ENCODE measurements at regions not wholly inside any gene's neighbourhood (a gene's known extent, or its start where the extent isn't known, plus 50 kb on each side); places are given as distances from the start of the nearest gene placed in this dataset.

DNA sequence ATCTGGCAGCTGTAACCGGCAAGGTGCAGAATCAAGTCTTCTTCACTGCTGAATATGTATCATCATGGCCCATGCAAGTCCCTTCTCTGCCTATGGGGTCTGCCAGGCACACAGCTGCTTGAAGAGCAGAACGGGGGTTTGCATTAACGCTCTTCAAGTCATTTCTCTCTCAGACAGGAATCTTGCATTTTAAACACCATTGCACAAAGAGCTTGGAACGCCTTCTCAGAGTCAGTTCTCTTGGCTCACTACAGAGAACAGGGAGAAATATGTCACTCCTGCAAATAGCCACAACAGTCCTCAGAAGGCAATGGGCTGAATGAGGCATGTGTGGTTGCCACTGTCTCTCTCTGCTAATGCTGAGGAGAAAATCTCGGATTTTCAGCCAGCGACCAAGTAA is 2173.5 kb upstream of the PIK3C3 start:
- no peak for ATAC-seq
- Mint-ChIP-seq H3K9me3 (no peaks in the 10 kb centered on the region), H3K27me3 (no peaks in the 10 kb centered on the region), H3K4me1 (no peaks in the 10 kb centered on the region), H3K27ac (no peak overlapping the region), H3K4me3 (no peak overlapping the region)
- no peak for DNase-seq

DNA sequence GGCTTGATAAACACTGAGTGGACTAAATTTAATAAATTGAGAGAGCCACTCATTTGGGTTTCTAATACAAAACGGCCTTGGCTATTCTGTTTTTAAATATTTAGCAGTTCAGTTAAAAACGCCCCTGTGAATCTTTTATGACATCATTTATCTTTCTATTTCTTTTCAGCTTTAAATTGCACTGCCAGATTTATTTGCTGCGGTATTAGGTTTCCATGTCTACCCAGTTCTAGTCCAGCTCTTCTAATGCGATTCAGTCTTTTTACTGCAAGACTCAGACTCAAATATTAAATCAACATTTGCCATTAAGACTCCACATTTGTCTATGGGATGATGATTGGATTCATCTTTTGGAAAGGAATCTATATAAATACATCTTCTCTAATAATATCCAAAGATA is 2174.3 kb upstream of the PIK3C3 start:
- Mint-ChIP-seq H3K27ac (no peak overlapping the region), H3K9me3 (no peaks in the 10 kb centered on the region), H3K27me3 (no peaks in the 10 kb centered on the region), H3K4me1 (no peaks in the 10 kb centered on the region), H3K4me3 (no peak overlapping the region)
- DNase-seq = no peak
- ATAC-seq = no peak

DNA sequence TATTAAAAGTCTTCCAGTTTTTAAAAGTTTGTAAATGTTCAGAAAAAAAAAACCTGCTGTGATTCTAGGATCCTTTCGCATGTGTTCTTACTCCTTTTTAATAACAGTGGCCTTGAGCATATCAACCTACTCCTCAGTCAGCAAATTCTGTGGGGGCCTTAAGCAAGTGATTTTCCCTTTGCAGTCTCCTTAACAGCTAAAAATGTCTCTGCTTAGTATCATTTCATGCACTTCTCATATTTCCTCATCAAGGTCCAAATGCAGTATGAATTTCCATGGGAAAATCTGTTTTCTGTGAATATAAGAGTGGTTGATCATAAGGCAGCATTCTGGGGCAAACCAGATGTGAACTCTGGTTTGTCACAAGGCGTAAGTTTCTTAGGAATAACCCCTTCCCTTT is 2175.1 kb upstream of the PIK3C3 start:
- Mint-ChIP-seq H3K27me3 (no peaks in the 10 kb centered on the region), H3K9me3 (no peaks in the 10 kb centered on the region), H3K27ac (no peak overlapping the region), H3K4me1 (no peaks in the 10 kb centered on the region), H3K4me3 (no peak overlapping the region)
- DNase-seq (no peak), ATAC-seq (no peak)

DNA sequence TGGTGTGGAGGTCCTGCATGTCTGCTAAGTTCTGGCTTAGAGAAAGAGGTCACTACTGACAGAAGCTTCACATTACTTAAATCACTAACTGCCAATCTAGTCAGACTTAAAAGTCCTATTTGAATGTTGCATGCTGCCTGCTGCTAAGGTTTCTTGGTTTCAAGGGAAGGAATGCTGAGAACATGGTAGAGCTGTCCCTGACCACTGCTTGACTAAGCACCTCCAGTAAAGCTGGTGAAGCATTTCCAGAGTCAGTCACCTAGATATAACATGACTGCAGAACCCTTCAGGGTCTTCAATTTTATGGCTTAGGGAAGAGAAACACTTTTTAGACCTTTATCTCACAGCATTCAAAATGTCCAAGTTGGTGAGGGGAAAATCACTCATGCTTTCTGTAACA is 2178.3 kb upstream of the PIK3C3 start:
- H3K4me3 Mint-ChIP-seq = no peak overlapping the region
- ATAC-seq = no peak
- DNase-seq = no peak
- H3K4me1 Mint-ChIP-seq = no peaks in the 10 kb centered on the region
- no peaks in the 10 kb centered on the region for H3K27me3 Mint-ChIP-seq
- no peaks in the 10 kb centered on the region for H3K9me3 Mint-ChIP-seq
- no peak overlapping the region for H3K27ac Mint-ChIP-seq

DNA sequence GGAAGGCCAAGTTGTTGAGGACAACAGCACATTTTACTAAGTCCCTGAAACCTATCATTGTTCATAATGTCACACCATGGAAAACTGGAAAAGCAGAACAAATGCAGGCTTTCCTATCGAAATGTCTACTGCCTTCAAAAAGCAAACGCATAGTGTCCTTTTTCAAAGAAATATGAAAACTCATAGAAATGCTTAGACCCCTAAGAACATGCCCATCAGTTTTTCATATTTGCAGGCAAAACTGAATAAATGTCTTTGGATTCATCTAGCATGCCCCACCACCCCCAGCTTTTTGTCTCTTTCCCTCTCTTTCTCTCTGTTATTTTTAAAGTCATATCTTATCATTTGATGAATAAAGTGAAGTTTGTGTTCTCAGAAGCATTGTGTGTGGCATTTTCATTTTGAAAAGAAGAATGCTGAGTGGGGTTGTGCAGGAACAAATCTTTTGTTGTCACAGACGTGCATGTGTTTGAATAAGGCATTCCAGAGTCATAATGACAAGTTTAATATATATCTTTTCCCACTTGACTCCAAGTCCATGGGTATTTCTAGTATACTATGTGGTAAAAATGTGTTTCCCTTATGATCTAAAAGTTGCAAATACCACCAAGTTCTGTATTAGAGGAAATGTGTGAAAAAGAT is 2180.0 kb upstream of the PIK3C3 start:
- no peak for DNase-seq
- ATAC-seq = no peak
- no peaks in the 10 kb centered on the region for H3K4me1 Mint-ChIP-seq
- peaks cover 0 to 14% of the 10 kb centered on the region in 2 donors for H3K9me3 Mint-ChIP-seq
- H3K27ac Mint-ChIP-seq = no peak overlapping the region
- no peaks in the 10 kb centered on the region for H3K27me3 Mint-ChIP-seq
- no peak overlapping the region for H3K4me3 Mint-ChIP-seq

DNA sequence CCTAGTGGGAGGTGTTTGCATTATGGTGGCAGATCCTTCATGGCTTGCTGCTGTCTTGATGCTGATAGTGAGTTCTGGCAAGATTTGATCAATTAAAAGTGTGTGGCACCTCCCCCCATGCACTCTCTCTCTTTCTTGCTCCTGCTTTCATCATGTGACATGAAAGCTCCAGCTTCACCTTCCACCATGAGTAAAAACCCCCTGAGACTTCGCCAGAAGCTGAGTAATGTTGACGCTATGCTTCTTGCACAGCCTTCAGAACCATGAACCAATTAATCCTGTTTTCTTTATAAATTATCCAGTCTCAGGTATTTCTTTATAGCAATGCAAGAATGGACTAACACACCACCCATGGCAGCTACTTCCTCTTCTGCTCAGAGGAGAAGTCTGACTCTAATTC is 2181.4 kb upstream of the PIK3C3 start:
- no peak overlapping the region for H3K27ac Mint-ChIP-seq
- H3K4me3 Mint-ChIP-seq = no peak overlapping the region
- H3K27me3 Mint-ChIP-seq = no peaks in the 10 kb centered on the region
- DNase-seq (no peak), ATAC-seq (no peak)
- H3K4me1 Mint-ChIP-seq = no peaks in the 10 kb centered on the region
- H3K9me3 Mint-ChIP-seq = peaks cover 0 to 14% of the 10 kb centered on the region in 2 donors

DNA sequence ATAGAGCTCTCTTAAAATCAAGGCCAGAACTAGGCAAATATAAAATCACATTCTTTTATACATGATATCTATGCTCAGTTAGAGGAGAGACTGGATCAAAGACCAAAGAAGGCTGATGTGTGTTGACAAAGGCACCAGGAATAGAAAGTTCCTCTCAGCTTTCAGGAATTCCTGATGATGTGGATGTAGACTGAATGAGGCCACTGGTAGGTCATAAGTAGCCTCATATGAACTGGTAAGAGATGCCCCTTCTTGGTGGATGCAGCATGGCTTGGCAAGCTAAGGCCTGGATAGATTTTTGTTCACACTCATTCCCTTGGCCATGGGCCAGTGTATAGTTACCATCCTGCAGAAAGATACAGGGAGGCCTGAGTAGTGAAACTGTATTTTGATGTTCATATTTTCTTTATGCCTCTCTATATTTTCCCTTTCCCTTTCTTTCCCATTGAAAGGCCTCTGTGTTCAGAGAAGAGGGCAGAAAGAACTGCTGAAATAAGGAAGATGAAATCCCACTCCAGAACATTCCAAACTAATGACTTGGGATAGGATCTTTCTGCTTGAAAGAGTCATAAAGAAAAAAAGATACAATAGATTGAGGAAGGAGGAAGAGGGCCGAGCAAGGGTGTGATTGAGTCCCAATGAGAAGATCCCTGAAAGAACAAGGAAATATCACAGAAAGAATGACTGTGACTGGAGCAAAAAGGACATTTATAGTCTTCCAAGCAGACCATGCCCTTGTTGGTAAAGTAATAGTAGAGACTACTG is 2182.7 kb upstream of the PIK3C3 start:
- no peak overlapping the region for H3K4me3 Mint-ChIP-seq
- no peaks in the 10 kb centered on the region for H3K4me1 Mint-ChIP-seq
- H3K27ac Mint-ChIP-seq = no peak overlapping the region
- no peak for ATAC-seq
- DNase-seq = no peak
- no peaks in the 10 kb centered on the region for H3K27me3 Mint-ChIP-seq
- H3K9me3 Mint-ChIP-seq = peaks cover 0 to 14% of the 10 kb centered on the region in 2 donors

DNA sequence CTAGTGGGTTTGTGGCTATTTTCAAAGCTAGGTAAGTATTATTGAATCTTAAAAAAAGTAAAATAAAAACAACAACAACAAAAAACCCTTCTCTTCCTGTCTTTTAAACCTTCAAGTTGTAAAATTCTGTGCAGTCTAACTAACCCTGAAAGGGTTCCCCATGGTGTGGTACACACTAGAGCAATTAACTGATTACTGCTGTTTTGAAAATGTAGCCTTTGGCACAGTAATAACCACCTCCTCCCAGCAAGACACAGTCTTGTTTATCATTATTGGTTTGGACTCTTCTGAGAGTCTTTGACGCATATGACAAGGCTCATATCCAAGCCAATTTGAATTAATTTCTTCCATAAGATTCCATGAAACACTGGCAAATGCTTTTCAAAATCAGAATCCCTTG is 2184.6 kb upstream of the PIK3C3 start:
- Mint-ChIP-seq H3K27me3 (no peaks in the 10 kb centered on the region), H3K9me3 (peaks cover 0 to 14% of the 10 kb centered on the region in 2 donors), H3K4me1 (no peaks in the 10 kb centered on the region), H3K4me3 (no peak overlapping the region), H3K27ac (no peak overlapping the region)
- DNase-seq = no peak
- no peak for ATAC-seq

DNA sequence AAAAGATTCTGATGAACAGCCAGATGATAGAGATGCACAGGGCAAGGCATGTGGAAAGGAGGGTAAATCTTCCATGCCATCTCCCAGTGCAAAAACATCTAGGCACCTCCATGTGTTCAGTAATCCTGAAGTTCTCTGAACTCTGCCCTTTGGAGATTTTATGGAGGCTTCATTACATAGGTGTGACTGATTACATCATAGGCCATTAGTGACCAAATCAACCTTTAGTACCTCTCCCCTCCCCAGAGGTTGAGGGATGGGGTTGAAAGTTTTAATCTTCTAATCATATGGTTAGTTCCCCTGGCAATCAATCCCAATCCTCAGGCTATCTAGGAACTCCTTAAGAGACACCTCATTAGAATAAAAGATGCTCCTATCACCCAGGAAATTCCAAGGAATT is 2190.2 kb upstream of the PIK3C3 start:
- no peak for ATAC-seq
- no peaks in the 10 kb centered on the region for H3K9me3 Mint-ChIP-seq

DNA sequence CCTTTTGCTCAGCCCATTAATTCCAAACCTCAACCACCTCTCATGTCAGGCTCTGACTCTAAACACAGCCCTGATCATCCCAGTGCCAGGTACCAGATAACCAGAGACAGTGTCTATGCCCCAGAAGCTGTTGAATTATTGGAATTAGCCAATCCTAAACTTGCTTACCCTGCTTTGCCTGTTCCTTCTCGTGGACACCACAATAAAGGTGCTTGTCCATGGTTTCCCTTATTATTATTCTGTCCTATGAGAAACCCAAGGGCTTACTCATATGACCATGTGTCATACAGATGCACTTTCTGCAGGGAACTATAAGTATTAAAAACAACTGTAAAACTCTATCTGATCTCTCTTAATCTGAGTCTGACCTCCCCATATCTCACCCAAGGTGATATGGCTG is 2193.8 kb upstream of the PIK3C3 start:
- H3K4me1 Mint-ChIP-seq = no peaks in the 10 kb centered on the region
- no peak overlapping the region for H3K4me3 Mint-ChIP-seq
- no peak for DNase-seq
- no peaks in the 10 kb centered on the region for H3K27me3 Mint-ChIP-seq
- H3K27ac Mint-ChIP-seq = no peak overlapping the region
- H3K9me3 Mint-ChIP-seq = peaks cover 0 to 18% of the 10 kb centered on the region in 2 donors
- ATAC-seq = no peak

More for the DNA sequence above, 2190.2 kb upstream of the PIK3C3 start:
- Mint-ChIP-seq H3K4me3 (no peak overlapping the region), H3K4me1 (no peaks in the 10 kb centered on the region), H3K27me3 (no peaks in the 10 kb centered on the region), H3K27ac (no peak overlapping the region)
- DNase-seq = no peak

DNA sequence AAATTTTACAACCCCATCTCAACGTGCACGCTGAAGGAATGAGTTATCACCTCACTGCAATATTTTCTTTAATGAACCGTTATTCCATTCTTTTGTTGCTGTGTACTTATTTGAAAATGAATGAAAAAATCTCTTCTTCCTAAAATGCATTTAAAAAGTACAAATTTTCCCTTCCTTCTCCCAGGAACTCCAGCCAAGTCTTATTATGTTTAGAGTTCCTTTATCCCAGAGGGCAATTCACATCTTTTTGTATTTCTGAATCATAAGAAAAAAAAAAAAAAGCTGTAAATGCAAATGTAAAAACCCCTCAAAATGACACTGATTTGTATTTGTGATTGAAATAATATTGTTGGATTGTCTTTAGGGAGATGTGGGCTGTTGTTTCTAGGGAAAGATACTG is 2194.3 kb upstream of the CELF4 start:
- Mint-ChIP-seq H3K27ac (no peak overlapping the region), H3K9me3 (peaks cover 0 to 24% of the 10 kb centered on the region in 2 donors), H3K4me3 (no peak overlapping the region), H3K4me1 (no peaks in the 10 kb centered on the region), H3K27me3 (no peaks in the 10 kb centered on the region)
- ATAC-seq = no peak
- no peak for DNase-seq

DNA sequence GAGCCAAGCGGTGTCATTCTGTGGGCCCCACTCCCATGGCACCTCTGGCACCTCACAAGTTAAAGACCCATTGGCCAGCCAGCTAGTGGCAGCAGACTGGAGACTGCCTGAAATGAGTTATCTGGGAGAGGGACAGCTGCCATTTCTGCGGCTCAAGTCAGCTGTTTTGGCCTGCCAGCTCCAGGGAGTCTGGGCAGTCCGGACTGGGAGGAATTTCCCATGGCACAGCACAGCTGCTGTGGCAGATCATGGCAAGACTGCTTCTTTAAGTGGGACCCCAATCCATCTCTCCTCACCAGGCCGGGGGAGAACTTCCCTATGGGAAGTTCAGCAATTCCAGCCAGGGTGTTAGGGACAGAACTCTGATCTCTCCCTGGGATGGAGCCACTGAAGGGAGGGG is 2187.6 kb upstream of the CELF4 start:
- Mint-ChIP-seq H3K27ac (no peak overlapping the region), H3K9me3 (peaks cover 0 to 36% of the 10 kb centered on the region in 2 donors), H3K4me1 (no peaks in the 10 kb centered on the region), H3K27me3 (no peaks in the 10 kb centered on the region), H3K4me3 (no peak overlapping the region)
- DNase-seq (no peak), ATAC-seq (no peak)

DNA sequence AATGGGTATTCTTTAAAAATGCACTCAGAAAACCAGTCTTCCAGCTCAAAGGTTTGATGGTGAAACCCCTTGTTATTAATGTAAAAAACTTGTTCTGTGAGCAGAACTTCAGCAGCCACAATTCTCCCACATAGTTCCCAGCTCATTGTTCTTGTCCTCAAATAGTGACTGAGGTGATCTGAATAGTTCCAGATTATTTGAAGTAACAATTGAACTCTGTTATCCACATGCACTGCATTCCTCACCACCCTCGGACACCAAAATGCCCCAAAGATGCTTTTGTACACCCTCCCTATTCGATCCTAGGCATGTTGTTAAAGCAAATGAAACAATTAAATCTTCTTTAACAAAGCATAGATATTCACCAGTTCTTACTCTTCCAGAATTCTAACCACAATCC is 2186.8 kb upstream of the CELF4 start:
- H3K27ac Mint-ChIP-seq = no peak overlapping the region
- DNase-seq = no peak
- no peak overlapping the region for H3K4me3 Mint-ChIP-seq
- H3K27me3 Mint-ChIP-seq = no peaks in the 10 kb centered on the region
- peaks cover 0 to 29% of the 10 kb centered on the region in 2 donors for H3K9me3 Mint-ChIP-seq
- ATAC-seq = no peak
- H3K4me1 Mint-ChIP-seq = no peaks in the 10 kb centered on the region

DNA sequence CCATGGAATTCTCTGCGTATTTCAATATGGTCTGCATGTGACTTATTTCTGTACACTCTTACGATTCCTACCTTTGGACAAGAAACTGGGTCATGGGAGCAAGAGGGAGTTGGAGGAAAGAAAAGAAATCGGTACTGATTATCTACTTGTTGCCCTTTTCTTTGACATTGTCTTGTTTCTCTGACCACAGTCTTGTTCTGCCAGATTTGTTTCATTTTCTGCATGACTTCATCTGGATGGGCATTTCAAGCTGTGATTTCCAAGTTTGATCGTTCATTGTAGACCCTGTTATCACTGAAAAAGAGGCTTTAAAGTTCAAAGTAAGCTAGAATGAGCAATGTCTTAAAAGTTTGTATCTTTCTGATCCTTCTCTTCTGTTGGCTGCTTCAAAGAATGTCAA is 2186.3 kb upstream of the CELF4 start:
- Mint-ChIP-seq H3K27me3 (no peaks in the 10 kb centered on the region), H3K27ac (no peak overlapping the region), H3K4me1 (no peaks in the 10 kb centered on the region), H3K9me3 (peaks cover 0 to 25% of the 10 kb centered on the region in 2 donors), H3K4me3 (no peak overlapping the region)
- DNase-seq (no peak), ATAC-seq (no peak)

DNA sequence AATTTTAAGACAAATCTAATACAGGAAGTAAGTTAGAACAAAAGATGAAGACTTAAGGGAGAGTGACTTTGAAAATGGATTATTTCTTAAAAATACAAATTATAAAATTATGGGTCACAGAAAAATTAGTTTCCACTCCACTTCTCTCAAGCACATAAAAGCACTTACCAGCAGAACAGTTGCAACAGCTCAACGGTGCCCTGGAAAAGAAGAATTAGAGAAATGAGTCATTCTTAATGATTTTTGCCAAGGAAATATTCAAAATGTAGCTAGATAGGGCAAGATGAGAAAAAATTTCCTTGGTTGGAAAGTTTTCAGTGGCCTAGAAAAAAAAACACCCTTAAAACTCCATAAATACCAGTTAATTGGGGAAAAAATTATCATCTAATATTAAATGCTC is 2185.6 kb upstream of the CELF4 start:
- ATAC-seq (no peak), DNase-seq (no peak)
- no peak overlapping the region for H3K27ac Mint-ChIP-seq
- peaks cover 0 to 17% of the 10 kb centered on the region in 2 donors for H3K9me3 Mint-ChIP-seq
- H3K27me3 Mint-ChIP-seq = no peaks in the 10 kb centered on the region
- no peaks in the 10 kb centered on the region for H3K4me1 Mint-ChIP-seq
- H3K4me3 Mint-ChIP-seq = no peak overlapping the region

DNA sequence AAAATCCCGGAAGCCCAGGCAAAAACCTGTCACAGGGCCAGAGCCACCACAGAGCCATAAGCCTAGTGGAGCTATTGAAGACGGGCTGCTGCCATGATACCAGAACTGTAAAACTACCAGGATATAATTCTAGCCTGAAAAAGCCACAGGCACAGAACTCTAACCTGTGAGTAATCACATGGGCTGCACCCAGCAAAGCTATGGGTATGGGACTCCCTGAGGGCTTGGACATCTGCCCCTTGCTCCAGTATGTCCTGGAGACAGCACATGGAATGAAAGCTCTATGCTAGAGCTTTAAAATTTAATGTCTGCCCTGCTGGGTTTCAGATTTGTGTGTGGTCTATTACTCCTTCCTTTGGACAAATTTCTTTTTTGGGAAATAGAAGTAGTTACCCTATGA is 2183.6 kb upstream of the CELF4 start:
- no peaks in the 10 kb centered on the region for H3K4me1 Mint-ChIP-seq
- H3K27ac Mint-ChIP-seq = no peak overlapping the region
- no peaks in the 10 kb centered on the region for H3K27me3 Mint-ChIP-seq
- ATAC-seq (no peak), DNase-seq (no peak)
- H3K9me3 Mint-ChIP-seq = peaks cover 0 to 5% of the 10 kb centered on the region in 2 donors
- no peak overlapping the region for H3K4me3 Mint-ChIP-seq

DNA sequence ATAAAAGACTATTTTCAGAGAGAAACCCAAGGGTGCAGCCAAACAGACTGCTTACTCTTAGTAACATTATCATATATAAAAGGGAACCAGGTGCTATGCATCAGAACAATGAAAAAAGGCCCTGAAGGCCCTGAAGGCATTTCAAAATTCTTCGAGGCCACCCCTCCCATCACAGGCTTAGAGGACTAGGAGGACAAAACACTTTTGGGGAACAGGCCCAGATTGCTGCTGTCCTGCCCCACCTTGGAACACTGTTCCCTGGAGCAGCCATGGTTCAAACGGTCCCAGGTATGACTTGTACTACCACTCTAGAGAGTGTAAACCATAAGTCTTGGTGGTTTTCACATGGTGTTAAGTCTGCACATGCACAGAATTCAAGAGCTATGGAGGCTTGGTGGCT is 2183.1 kb upstream of the CELF4 start:
- no peak for ATAC-seq
- Mint-ChIP-seq H3K4me1 (no peaks in the 10 kb centered on the region), H3K27me3 (no peaks in the 10 kb centered on the region), H3K9me3 (peaks cover 0 to under 1% of the 10 kb centered on the region in 2 donors), H3K27ac (no peak overlapping the region), H3K4me3 (no peak overlapping the region)
- no peak for DNase-seq
